ENCODE measurements at regions not wholly inside any gene's neighbourhood (a gene's known extent, or its start where the extent isn't known, plus 50 kb on each side); places are given as distances from the start of the nearest gene placed in this dataset.

DNA sequence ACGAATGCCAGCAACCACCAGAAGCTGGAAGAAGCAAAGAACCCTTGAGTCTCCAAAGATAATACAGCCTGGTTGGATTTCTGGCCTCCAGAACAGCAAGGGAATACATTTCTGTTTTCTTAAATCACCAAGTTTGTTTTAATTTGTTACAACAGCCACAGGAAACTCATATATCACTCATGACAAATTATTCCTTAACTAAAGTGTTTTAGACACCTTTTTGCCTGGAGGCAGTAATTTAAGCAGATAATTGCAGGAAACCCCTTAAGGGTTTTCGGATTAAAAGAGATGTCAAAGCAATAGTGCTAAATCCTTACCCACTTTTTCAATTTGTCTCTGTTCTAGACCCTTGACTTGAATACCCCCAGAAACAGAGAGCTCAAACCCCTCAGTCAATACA, 1050.0 kb downstream of the EPHA7 start:
- dilution Hi-C loops (cut with MboI; ENCODE audit: extremely low pct_ligation_motif_present, low sequenced_read_pairs), result no loop called here
- Histone ChIP-seq H3K4me3 (ENCODE audit: control insufficient read depth in 2 of 3, extremely low read depth in 1 of 3, insufficient read depth in 2 of 3, low read depth in 1 of 3, low read length in 3 of 3) (no peak overlapping the region), H3K27me3 (ENCODE audit: control insufficient read depth, extremely low read depth, insufficient read depth, low read length) (no peaks in the 10 kb centered on the region), H3K9me1 (ENCODE audit: control insufficient read depth, extremely low read depth, insufficient read depth, low read length) (no peaks in the 10 kb centered on the region), H3K4me1 (ENCODE audit: control insufficient read depth, extremely low read depth, insufficient read depth, low read length) (no peaks in the 10 kb centered on the region), H4K20me1 (ENCODE audit: control insufficient read depth, extremely low read depth, insufficient read depth, low read length) (no peaks in the 10 kb centered on the region), H2AFZ (ENCODE audit: control insufficient read depth, low read length) (no peak overlapping the region), H3K9ac (ENCODE audit: control insufficient read depth, extremely low read depth, insufficient read depth, low read length) (no peak overlapping the region), H3K9me3 (ENCODE audit: control insufficient read depth, low read depth, low read length) (no peaks in the 10 kb centered on the region), H3K36me3 (ENCODE audit: control insufficient read depth in 2 of 2, extremely low read depth in 1 of 2, insufficient read depth in 2 of 2, low read length in 2 of 2) (no peaks in the 10 kb centered on the region), H3K79me2 (ENCODE audit: control insufficient read depth, insufficient read depth, low read length) (no peaks in the 10 kb centered on the region), H3K4me2 (ENCODE audit: control insufficient read depth, extremely low read depth, insufficient read depth, low read depth, low read length) (no peak overlapping the region), H3K27ac (ENCODE audit: control insufficient read depth, insufficient read depth, low read length) (no peak overlapping the region)
- FAIRE-seq (no peak), DNase-seq (ENCODE audit: low read depth, low spot score) (no peak)
- TF ChIP-seq, protein P1, sequence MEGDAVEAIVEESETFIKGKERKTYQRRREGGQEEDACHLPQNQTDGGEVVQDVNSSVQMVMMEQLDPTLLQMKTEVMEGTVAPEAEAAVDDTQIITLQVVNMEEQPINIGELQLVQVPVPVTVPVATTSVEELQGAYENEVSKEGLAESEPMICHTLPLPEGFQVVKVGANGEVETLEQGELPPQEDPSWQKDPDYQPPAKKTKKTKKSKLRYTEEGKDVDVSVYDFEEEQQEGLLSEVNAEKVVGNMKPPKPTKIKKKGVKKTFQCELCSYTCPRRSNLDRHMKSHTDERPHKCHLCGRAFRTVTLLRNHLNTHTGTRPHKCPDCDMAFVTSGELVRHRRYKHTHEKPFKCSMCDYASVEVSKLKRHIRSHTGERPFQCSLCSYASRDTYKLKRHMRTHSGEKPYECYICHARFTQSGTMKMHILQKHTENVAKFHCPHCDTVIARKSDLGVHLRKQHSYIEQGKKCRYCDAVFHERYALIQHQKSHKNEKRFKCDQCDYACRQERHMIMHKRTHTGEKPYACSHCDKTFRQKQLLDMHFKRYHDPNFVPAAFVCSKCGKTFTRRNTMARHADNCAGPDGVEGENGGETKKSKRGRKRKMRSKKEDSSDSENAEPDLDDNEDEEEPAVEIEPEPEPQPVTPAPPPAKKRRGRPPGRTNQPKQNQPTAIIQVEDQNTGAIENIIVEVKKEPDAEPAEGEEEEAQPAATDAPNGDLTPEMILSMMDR (optimal IDR thresholded peaks at IDR 0.05 in 1 of 3, IDR thresholded peaks at IDR 0.05 in 1 of 3, conservative IDR thresholded peaks at IDR 0.05 in 1 of 3; ENCODE audit: extremely low read depth in 1 of 3, insufficient read depth in 2 of 3, low read length in 3 of 3), result no peak
- TF ChIP-seq EZH2 (IDR thresholded peaks at IDR 0.05; ENCODE audit: low read length), result no peak

DNA sequence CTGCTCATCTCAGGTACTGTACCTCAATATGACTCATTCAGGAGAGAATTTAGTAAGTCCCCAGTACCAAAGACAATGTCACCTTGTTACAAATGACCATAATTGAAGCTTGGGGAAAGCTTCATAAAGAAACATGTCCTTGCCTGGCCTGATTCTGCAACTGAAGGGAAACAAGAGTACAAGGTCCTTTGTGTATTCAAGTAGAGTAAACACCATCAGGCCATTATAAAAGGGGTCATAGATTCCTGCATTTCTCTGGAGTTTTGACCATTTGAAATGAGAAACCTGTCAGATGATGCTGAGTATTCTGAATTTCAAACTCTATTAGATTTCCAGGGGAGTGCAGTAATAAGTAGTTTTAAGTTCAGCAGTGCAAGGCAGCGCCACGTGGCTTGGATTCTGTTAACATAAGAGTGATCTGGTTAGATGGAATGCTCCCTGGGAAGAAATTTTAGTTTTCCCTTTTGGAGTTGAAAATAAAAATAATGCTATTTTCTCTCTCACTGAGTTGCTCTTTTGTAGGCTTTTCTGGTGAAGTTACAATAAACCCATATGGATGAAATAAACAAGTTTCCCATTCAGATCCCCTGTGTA, 1054.3 kb downstream of the EPHA7 start:
- no peaks in the 10 kb centered on the region for H3K9me3 ChIP-seq (ENCODE audit: control insufficient read depth, low read depth, low read length)
- H3K4me2 ChIP-seq (ENCODE audit: control insufficient read depth, extremely low read depth, insufficient read depth, low read depth, low read length), result no peak overlapping the region
- H2AFZ ChIP-seq (ENCODE audit: control insufficient read depth, low read length), result no peak overlapping the region
- no peaks in the 10 kb centered on the region for H3K9me1 ChIP-seq (ENCODE audit: control insufficient read depth, extremely low read depth, insufficient read depth, low read length)
- no peaks in the 10 kb centered on the region for H4K20me1 ChIP-seq (ENCODE audit: control insufficient read depth, extremely low read depth, insufficient read depth, low read length)
- no peak overlapping the region for H3K27ac ChIP-seq (ENCODE audit: control insufficient read depth, insufficient read depth, low read length)
- H3K27me3 ChIP-seq (ENCODE audit: control insufficient read depth, extremely low read depth, insufficient read depth, low read length), result no peaks in the 10 kb centered on the region
- no peak for TF ChIP-seq EZH2 (IDR thresholded peaks at IDR 0.05; ENCODE audit: low read length)
- TF ChIP-seq, protein P1 (optimal IDR thresholded peaks at IDR 0.05 in 1 of 3, IDR thresholded peaks at IDR 0.05 in 1 of 3, conservative IDR thresholded peaks at IDR 0.05 in 1 of 3; ENCODE audit: extremely low read depth in 1 of 3, insufficient read depth in 2 of 3, low read length in 3 of 3), result no peak
- no peak for DNase-seq (ENCODE audit: low read depth, low spot score)
- H3K4me1 ChIP-seq (ENCODE audit: control insufficient read depth, extremely low read depth, insufficient read depth, low read length), result no peaks in the 10 kb centered on the region
- H3K79me2 ChIP-seq (ENCODE audit: control insufficient read depth, insufficient read depth, low read length), result no peaks in the 10 kb centered on the region
- H3K9ac ChIP-seq (ENCODE audit: control insufficient read depth, extremely low read depth, insufficient read depth, low read length), result no peak overlapping the region
- no peak overlapping the region for H3K4me3 ChIP-seq (ENCODE audit: control insufficient read depth in 2 of 3, extremely low read depth in 1 of 3, insufficient read depth in 2 of 3, low read depth in 1 of 3, low read length in 3 of 3)
- no peak for FAIRE-seq
- no peaks in the 10 kb centered on the region for H3K36me3 ChIP-seq (ENCODE audit: control insufficient read depth in 2 of 2, extremely low read depth in 1 of 2, insufficient read depth in 2 of 2, low read length in 2 of 2)
- dilution Hi-C loops (cut with MboI; ENCODE audit: extremely low pct_ligation_motif_present, low sequenced_read_pairs), result no loop called here

Data from keratinocyte (primary cell).